ENCODE measurements at regions not wholly inside any gene's neighbourhood (a gene's known extent, or its start where the extent isn't known, plus 50 kb on each side); places are given as distances from the start of the nearest gene placed in this dataset.
"Not testable (repeated sequence)": the region's sequence is repeated elsewhere in the genome, so short reads cannot be mapped to it uniquely, and the experiment has no call there.

- DNase-seq (ENCODE audit: low spot score): no peak
- Mint-ChIP-seq H3K27me3 (ENCODE audit: unreplicated experiment) (no peaks in the 10 kb centered on the region), H3K4me1 (ENCODE audit: unreplicated experiment) (no peaks in the 10 kb centered on the region), H3K27ac (ENCODE audit: unreplicated experiment) (no peak overlapping the region), H3K4me3 (ENCODE audit: unreplicated experiment) (no peak overlapping the region), H3K36me3 (ENCODE audit: low read depth, unreplicated experiment) (no peaks in the 10 kb centered on the region), H3K9me3 (ENCODE audit: unreplicated experiment) (no peaks in the 10 kb centered on the region)
- no peak for TF ChIP-seq CTCF (IDR thresholded peaks at IDR 0.05; ENCODE audit: unreplicated experiment)
Measured at GRCh38 chr5:13581132-13581531, 363.4 kb downstream of the DNAH5 start.

- DNase-seq (ENCODE audit: low spot score): no peak
- Mint-ChIP-seq H3K27me3 (ENCODE audit: unreplicated experiment) (no peaks in the 10 kb centered on the region), H3K36me3 (ENCODE audit: low read depth, unreplicated experiment) (no peaks in the 10 kb centered on the region), H3K4me1 (ENCODE audit: unreplicated experiment) (no peaks in the 10 kb centered on the region), H3K9me3 (ENCODE audit: unreplicated experiment) (no peaks in the 10 kb centered on the region), H3K4me3 (ENCODE audit: unreplicated experiment) (no peak overlapping the region), H3K27ac (ENCODE audit: unreplicated experiment) (no peak overlapping the region)
- no peak for TF ChIP-seq CTCF (IDR thresholded peaks at IDR 0.05; ENCODE audit: unreplicated experiment)
Measured at GRCh38 chr5:13580058-13580457, 364.4 kb downstream of the DNAH5 start.

- H3K4me3 Mint-ChIP-seq (ENCODE audit: unreplicated experiment); H3K27me3 Mint-ChIP-seq (ENCODE audit: unreplicated experiment); H3K36me3 Mint-ChIP-seq (ENCODE audit: low read depth, unreplicated experiment); H3K4me1 Mint-ChIP-seq (ENCODE audit: unreplicated experiment); H3K9me3 Mint-ChIP-seq (ENCODE audit: unreplicated experiment); DNase-seq (ENCODE audit: low spot score); H3K27ac Mint-ChIP-seq (ENCODE audit: unreplicated experiment): not testable (repeated sequence)
Measured at GRCh38 chr5:13579091-13579490, 365.4 kb downstream of the DNAH5 start.

GRCh38 chr5:13578311-13579039, 366.0 kb downstream of the DNAH5 start:
- not testable (repeated sequence) for DNase-seq (ENCODE audit: low spot score); H3K36me3 Mint-ChIP-seq (ENCODE audit: low read depth, unreplicated experiment); H3K4me3 Mint-ChIP-seq (ENCODE audit: unreplicated experiment); H3K27me3 Mint-ChIP-seq (ENCODE audit: unreplicated experiment); H3K4me1 Mint-ChIP-seq (ENCODE audit: unreplicated experiment); H3K27ac Mint-ChIP-seq (ENCODE audit: unreplicated experiment); H3K9me3 Mint-ChIP-seq (ENCODE audit: unreplicated experiment)

GRCh38 chr5:13574574-13574973, 369.9 kb downstream of the DNAH5 start:
- H3K36me3 Mint-ChIP-seq (ENCODE audit: low read depth, unreplicated experiment): no peaks in the 10 kb centered on the region
- H3K4me3 Mint-ChIP-seq (ENCODE audit: unreplicated experiment): no peak overlapping the region
- no peaks in the 10 kb centered on the region for H3K4me1 Mint-ChIP-seq (ENCODE audit: unreplicated experiment)
- no peak for TF ChIP-seq CTCF (IDR thresholded peaks at IDR 0.05; ENCODE audit: unreplicated experiment)
- no peaks in the 10 kb centered on the region for H3K9me3 Mint-ChIP-seq (ENCODE audit: unreplicated experiment)
- no peak overlapping the region for H3K27ac Mint-ChIP-seq (ENCODE audit: unreplicated experiment)
- no peaks in the 10 kb centered on the region for H3K27me3 Mint-ChIP-seq (ENCODE audit: unreplicated experiment)
- DNase-seq (ENCODE audit: low spot score): no peak

- Mint-ChIP-seq H3K36me3 (ENCODE audit: low read depth, unreplicated experiment) (no peaks in the 10 kb centered on the region), H3K9me3 (ENCODE audit: unreplicated experiment) (no peaks in the 10 kb centered on the region), H3K27ac (ENCODE audit: unreplicated experiment) (no peak overlapping the region), H3K4me1 (ENCODE audit: unreplicated experiment) (no peaks in the 10 kb centered on the region), H3K27me3 (ENCODE audit: unreplicated experiment) (no peaks in the 10 kb centered on the region), H3K4me3 (ENCODE audit: unreplicated experiment) (no peak overlapping the region)
- no peak for TF ChIP-seq CTCF (IDR thresholded peaks at IDR 0.05; ENCODE audit: unreplicated experiment)
- no peak for DNase-seq (ENCODE audit: low spot score)
Measured at GRCh38 chr5:13572163-13572562, 372.3 kb downstream of the DNAH5 start.
